Activated naive CD4-positive, alpha-beta T cell treated with Interleukin-2 at 50 U/mL for 16 hours (primary cell): ENCODE measurements at regions not wholly inside any gene's neighbourhood (a gene's known extent, or its start where the extent isn't known, plus 50 kb on each side); places are given as distances from the start of the nearest gene placed in this dataset.

Experiments used
- DNase-seq: peaks from one replicate; pipeline ENCODE4 v3.0.0-alpha.2; 2020

DNA sequence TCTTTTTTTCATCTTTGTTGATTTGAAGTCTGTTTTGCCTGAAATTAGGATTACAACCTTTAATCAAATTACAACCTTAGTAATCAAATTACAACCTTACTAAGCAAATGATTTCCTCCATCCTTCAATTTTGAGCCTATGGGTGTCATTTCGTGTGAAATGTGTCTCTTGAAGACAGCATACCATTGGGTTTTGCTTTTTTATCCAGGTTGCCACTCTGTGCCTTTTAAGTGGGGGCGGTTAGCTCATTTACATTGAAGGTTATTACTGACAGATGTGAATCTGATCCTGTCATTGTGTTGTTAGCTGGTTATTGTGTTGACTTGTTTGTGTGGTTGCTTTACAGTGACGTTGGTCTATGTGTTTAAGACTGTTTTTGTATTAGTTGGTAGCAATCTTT lies 74.8 kb upstream of the BCL9 start:
- no peak for DNase-seq

DNA sequence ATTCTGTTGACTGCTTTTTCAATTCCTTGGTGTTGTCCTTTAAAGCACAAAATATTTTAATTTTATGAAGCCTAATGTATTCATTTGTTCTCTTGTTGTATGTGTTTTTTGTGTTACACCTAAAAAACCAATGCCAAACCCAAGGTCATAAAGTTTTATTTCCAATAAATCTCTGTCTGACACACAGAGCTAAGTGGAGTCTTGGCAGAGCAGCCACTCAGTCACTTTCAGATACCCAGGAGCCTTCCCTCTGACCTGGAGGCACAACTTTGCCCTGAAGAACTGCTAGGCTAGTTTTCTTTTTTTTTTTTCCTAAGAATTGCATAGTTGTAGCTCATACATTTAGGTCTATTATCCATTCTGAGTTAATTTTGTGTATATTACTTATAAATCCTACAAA lies 71.2 kb upstream of the BCL9 start:
- DNase-seq, result no peak

- no peak for DNase-seq
Observed at GRCh38 chr1:147472489-147472888, 68.8 kb upstream of the BCL9 start.

GRCh38 chr1:147472966-147473732 lies 68.2 kb upstream of the BCL9 start:
- DNase-seq, result no peak

GRCh38 chr1:147473733-147474049 lies 67.6 kb upstream of the BCL9 start:
- no peak for DNase-seq

GRCh38 chr1:147475488-147475887 lies 65.8 kb upstream of the BCL9 start:
- DNase-seq, result no peak

- no peak for DNase-seq
Observed at GRCh38 chr1:147478521-147478920, 62.8 kb upstream of the BCL9 start.

GRCh38 chr1:147479864-147480564 lies 61.3 kb upstream of the BCL9 start:
- no peak for DNase-seq

DNA sequence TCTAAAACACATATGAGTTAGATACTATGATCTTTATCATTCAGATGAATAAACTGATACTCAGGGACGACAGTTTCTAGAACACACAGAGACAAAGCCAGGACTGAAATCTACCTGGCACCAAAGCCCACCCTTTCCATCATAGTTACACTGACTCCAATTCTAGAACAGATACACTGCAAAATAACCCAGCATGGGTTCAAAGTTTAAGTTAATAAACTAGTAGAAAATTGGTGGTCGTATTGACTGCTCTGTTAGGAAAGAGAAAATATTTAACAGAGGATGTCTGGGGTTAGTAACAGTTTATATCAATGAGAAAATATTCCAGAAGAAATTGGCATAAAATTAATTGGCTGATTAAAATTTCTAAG lies 60.8 kb upstream of the BCL9 start:
- DNase-seq, result no peak

DNA sequence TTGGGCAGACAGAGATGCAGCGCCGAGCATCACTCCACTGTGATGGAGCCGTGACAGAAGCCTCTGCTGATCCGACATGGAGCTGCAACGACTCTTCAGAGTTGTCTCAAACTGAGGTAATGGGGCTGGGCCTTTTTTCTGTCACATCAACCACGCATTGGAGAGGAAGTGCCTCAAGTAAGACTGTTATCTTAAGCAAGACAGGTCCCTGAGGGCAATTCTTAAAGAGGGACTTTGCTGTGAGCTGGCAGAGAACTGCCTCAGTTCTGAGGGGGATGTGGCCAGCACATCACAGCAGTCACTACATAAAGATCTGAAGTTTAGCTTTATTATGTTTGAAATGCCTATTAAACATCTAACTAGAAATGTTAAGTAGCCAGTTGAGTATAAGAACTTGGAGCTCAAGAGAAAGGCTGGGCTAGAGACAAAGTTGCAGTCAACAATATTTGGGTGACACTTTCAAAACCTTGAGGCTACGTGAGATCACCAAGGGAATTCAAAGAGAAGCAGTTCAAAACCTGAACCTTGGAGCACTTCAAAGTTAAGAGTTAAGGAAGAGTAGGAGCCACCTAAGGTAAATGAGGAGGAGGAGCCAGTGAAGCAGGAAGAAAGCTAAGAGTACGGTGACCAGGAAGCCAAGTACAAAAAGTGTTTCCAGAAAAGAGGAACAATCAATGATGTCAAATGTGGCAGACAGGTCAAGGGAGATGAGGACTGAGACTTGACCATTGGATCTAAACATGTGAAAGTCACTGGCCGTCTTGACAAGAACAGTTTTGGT lies 54.2 kb upstream of the BCL9 start:
- DNase-seq, result no peak

- DNase-seq, result no peak
Observed at GRCh38 chr1:147491098-147491497, 50.2 kb upstream of the BCL9 start.
